Mucosa of gallbladder (tissue), 1 donor: ENCODE measurements at regions not wholly inside any gene's neighbourhood (a gene's known extent, or its start where the extent isn't known, plus 50 kb on each side); places are given as distances from the start of the nearest gene placed in this dataset.

ENCODE experiments used
- DNase-seq: peaks from one replicate; pipeline ENCODE4 v3.0.0-alpha.2; 2020; ENCODE audit warnings: low spot score
- donor health status: DM: no; HTN: no; CAD: no.

- no peak for DNase-seq
These were observed 58.6 kb upstream of the NTPCR start for GRCh38 chr1:232891656-232892317.

DNA sequence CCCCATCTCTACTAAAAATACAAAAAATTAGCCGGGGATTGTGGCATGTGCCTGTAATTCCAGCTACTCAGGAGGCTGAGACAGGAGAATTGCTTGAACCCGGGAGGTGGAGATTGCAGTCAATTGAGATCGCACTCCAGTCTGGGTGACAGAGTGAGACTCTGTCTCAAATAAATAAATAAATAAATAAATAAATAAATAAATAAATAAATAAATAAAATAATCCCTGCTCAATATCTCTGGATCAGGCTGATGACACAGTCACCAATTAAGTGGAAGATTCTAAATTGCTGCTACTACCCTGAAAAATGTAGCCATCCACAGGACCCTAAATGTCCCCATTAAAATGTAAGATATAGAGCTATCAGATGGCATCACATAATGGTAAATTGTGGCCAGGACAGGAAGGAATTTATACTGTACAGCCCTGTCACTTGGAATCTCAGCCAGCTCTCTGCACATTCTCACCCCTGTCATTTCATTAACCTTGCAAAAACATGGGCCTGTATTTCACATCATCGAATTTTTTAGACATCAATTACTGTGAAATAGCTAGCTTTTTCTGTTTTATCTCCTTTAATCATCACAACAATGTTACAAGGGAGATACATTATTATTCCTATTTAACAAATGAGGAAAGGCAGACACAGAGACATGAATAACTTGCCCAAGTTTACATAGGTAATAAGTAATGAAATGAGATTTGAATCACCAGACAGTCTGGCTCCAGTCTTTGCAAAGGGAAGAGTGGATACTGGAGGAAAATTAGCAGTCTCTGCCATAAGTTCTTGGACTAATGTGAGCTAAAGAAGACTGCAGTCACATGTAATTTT, 56.7 kb upstream of the NTPCR start:
- no peak for DNase-seq

DNA sequence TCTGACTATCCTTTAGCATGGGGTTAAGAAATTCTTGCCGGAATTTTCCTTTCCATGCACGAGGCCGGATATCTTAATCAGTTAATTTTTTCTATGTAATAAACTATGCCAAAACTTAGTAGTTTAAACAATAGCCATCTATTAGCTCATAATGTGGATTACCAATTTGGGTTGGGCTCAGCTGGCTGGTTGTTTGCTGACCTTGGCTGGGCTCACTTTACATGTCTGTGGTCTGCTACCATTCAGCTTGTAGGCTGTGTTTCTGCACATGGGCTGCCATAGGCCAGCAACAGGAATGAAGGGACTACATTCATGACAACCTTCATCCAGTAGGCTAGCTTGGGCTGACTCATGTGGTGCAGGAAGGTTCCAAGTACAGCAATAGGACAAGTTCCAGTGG, 56.0 kb upstream of the NTPCR start:
- DNase-seq: no peak

DNA sequence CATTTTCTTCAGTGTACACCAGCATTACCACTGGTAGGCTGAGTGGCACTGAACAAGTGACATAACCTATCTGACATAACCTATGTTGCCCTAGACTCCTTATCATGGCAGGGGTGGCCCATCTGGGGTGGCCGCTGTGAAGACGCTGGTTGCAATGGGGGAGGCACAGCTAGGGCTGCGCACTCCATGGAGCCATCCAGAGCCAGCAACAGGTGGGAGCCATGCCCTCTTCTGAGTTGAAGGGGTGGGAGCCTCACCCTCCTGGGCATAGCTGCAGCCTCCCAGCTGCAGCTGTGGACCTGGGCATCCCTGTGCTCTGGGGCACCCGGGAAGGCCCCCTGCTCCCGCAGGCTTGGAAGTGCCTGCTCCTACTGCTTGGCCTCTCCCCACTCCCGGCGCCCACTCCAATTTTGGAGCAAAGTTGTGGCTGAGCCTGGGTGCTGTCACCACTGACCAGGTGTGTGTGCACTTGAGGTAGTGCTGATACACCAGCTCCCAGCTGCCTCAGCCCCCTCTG, 52.4 kb upstream of the NTPCR start:
- DNase-seq: no peak

GRCh38 chr1:232899268-232899667, 51.1 kb upstream of the NTPCR start:
- no peak for DNase-seq

- no peak for DNase-seq
These were observed 50.6 kb upstream of the NTPCR start for GRCh38 chr1:232899839-232900238.
